ENCODE measurements at regions not wholly inside any gene's neighbourhood (a gene's known extent, or its start where the extent isn't known, plus 50 kb on each side); places are given as distances from the start of the nearest gene placed in this dataset.

DNA sequence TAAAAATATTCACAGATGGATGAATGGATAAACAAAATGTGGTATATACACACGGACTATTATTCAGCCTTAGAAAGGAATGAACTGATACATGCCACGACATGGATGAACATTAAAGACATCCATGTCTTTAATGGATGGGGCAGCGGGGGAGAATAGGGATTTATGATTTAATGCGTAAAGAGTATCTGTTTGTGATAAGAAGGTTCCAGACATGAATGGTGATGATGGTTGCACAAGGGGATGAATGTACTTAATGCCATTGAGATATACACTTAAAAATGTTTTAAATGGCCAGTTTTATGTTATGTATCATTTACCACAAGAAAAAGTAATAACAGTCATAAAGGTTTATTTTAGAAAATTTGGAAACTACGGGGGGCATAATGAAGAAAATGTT, 108.6 kb upstream of the WLS start:
- no peak for DNase-seq (ENCODE audit: low spot score)
- TF ChIP-seq CTCF (IDR thresholded peaks at IDR 0.05; ENCODE audit: borderline replicate concordance, control extremely low read depth, extremely low read depth, insufficient read depth, missing control alignments) = no peak
- in situ Hi-C loops (cut with MboI; ENCODE audit: low sequenced_read_pairs, unreplicated experiment) = loop anchor here (10.0 kb wide), 1 partner anchor 216 kb away; no protein-coding TSS in a partner anchor

DNA sequence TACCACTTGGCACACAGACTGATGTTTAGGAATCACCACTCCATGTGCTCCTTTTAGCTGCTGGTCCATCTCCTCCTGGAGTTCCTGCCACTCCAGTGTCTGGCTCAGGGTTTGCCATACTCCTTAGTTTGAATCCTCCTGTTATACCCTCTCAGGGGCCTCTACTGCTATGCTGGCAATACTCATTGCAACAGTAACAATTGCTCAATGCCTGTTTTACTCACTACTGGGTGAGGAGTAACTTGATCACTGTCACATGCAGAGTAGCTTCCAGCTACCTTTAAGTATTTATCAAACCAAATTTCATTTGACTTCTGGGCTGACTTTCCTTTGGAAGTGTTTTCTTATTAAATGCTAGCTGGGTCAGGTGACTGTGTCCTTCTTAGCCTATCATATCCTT, 107.2 kb upstream of the WLS start:
- no peak for DNase-seq (ENCODE audit: low spot score)
- no peak for TF ChIP-seq CTCF (IDR thresholded peaks at IDR 0.05; ENCODE audit: borderline replicate concordance, control extremely low read depth, extremely low read depth, insufficient read depth, missing control alignments)
- in situ Hi-C loops (cut with MboI; ENCODE audit: low sequenced_read_pairs, unreplicated experiment) = no loop called here

DNA sequence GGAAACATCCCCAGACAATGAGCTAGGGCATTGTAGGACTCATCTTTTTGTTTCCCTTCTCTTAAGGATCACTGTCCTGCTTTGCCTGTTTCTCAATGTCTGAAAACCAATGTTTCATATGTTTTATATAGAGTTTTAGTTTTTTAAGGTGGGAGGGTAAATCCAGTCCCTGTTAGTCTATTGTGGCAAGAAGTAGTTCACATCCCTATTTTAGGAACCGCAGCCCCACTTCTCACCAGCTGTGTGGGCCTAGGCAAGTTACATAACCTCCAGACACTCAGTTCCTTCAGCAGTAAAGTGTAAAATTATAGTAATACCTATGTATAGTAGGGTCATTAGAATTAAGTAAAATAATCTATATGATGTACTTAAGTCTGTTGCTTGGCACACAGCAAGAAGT, 105.8 kb upstream of the WLS start:
- DNase-seq (ENCODE audit: low spot score) = no peak
- no peak for TF ChIP-seq CTCF (IDR thresholded peaks at IDR 0.05; ENCODE audit: borderline replicate concordance, control extremely low read depth, extremely low read depth, insufficient read depth, missing control alignments)
- in situ Hi-C loops (cut with MboI; ENCODE audit: low sequenced_read_pairs, unreplicated experiment) = no loop called here

DNA sequence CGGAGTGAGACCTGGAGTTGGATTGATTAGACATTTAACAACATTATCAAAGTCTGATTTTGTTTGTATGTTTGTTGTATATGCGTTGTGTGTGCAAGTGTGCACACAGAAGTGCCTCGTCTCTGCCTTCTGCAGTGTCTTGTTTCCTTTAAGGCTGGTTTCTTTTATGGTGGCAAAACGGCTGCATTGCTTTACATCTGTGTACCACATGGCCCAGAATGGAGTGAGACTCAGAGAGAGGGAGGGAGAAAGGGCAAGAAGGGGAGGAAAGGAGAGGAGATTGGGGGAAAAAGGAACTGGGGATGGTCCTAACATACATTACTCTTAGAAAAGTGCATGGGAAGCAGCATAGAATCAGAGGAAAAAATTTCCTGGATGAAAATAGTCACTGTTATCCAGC, 99.7 kb upstream of the WLS start:
- DNase-seq (ENCODE audit: low spot score) = no peak
- no peak for TF ChIP-seq CTCF (IDR thresholded peaks at IDR 0.05; ENCODE audit: borderline replicate concordance, control extremely low read depth, extremely low read depth, insufficient read depth, missing control alignments)
- in situ Hi-C loops (cut with MboI; ENCODE audit: low sequenced_read_pairs, unreplicated experiment) = no loop called here

GRCh38 chr1:68331117-68331865, 99.0 kb upstream of the WLS start:
- no peak for DNase-seq (ENCODE audit: low spot score)
- in situ Hi-C loops (cut with MboI; ENCODE audit: low sequenced_read_pairs, unreplicated experiment) = no loop called here

GRCh38 chr1:68330391-68330790, 98.1 kb upstream of the WLS start:
- DNase-seq (ENCODE audit: low spot score) = no peak
- TF ChIP-seq CTCF (IDR thresholded peaks at IDR 0.05; ENCODE audit: borderline replicate concordance, control extremely low read depth, extremely low read depth, insufficient read depth, missing control alignments) = no peak
- in situ Hi-C loops (cut with MboI; ENCODE audit: low sequenced_read_pairs, unreplicated experiment) = no loop called here

More at GRCh38 chr1:68331117-68331865, 99.0 kb upstream of the WLS start:
- no peak for TF ChIP-seq CTCF (IDR thresholded peaks at IDR 0.05; ENCODE audit: borderline replicate concordance, control extremely low read depth, extremely low read depth, insufficient read depth, missing control alignments)
